ENCODE measurements at regions not wholly inside any gene's neighbourhood (a gene's known extent, or its start where the extent isn't known, plus 50 kb on each side); places are given as distances from the start of the nearest gene placed in this dataset.

- DNase-seq, result no peak
Measured at GRCh38 chr3:150080058-150080730, 109.5 kb upstream of the PFN2 start.

- DNase-seq, result no peak
Measured at GRCh38 chr3:150079029-150079739, 108.5 kb upstream of the PFN2 start.

- no peak for DNase-seq
Measured at GRCh38 chr3:150077581-150078247, 107.0 kb upstream of the PFN2 start.

GRCh38 chr3:150077107-150077506, 106.4 kb upstream of the PFN2 start:
- DNase-seq, result no peak

- DNase-seq, result no peak
Measured at GRCh38 chr3:150076443-150076842, 105.7 kb upstream of the PFN2 start.

- no peak for DNase-seq
Measured at GRCh38 chr3:150075417-150075865, 104.7 kb upstream of the PFN2 start.

GRCh38 chr3:150074697-150075416, 104.2 kb upstream of the PFN2 start:
- no peak for DNase-seq

GRCh38 chr3:150074277-150074676, 103.6 kb upstream of the PFN2 start:
- no peak for DNase-seq

GRCh38 chr3:150073513-150073912, 102.8 kb upstream of the PFN2 start:
- DNase-seq, result no peak

GRCh38 chr3:150073031-150073430, 102.3 kb upstream of the PFN2 start:
- no peak for DNase-seq

- DNase-seq, result no peak
Measured at GRCh38 chr3:150072576-150072975, 101.9 kb upstream of the PFN2 start.

GRCh38 chr3:150070271-150070670, 99.6 kb upstream of the PFN2 start:
- DNase-seq, result no peak

GRCh38 chr3:150069633-150070032, 98.9 kb upstream of the PFN2 start:
- no peak for DNase-seq

- no peak for DNase-seq
Measured at GRCh38 chr3:150069154-150069527, 98.4 kb upstream of the PFN2 start.

- no peak for DNase-seq
Measured at GRCh38 chr3:150068440-150069153, 97.9 kb upstream of the PFN2 start.

GRCh38 chr3:150067561-150067960, 96.9 kb upstream of the PFN2 start:
- no peak for DNase-seq

- DNase-seq, result no peak
Measured at GRCh38 chr3:150064971-150065370, 94.3 kb upstream of the PFN2 start.

GRCh38 chr3:150063237-150063636, 92.5 kb upstream of the PFN2 start:
- no peak for DNase-seq

GRCh38 chr3:150062492-150062891, 91.8 kb upstream of the PFN2 start:
- DNase-seq, result no peak

GRCh38 chr3:150061288-150062024, 90.8 kb upstream of the PFN2 start:
- no peak for DNase-seq

- DNase-seq, result no peak
Measured at GRCh38 chr3:150059729-150060128, 89.0 kb upstream of the PFN2 start.

GRCh38 chr3:150059241-150059640, 88.5 kb upstream of the PFN2 start:
- DNase-seq, result no peak

Measured in stimulated activated CD4-positive, alpha-beta T cell treated with anti-CD3 and anti-CD28 coated beads, Interleukin-15, amount 100 ng/mL, for 24 hours (primary cell).